Inflammatory macrophage (primary cell): ENCODE measurements at regions not wholly inside any gene's neighbourhood (a gene's known extent, or its start where the extent isn't known, plus 50 kb on each side); places are given as distances from the start of the nearest gene placed in this dataset.
A peak's percentile ranks its signal among the peaks of the same experiment; 100 is the strongest.
"Not testable (repeated sequence)": the region's sequence is repeated elsewhere in the genome, so short reads cannot be mapped to it uniquely, and the experiment has no call there.

ENCODE experiments used
- DNase-seq, 2 donors: peaks; one replicate each; pipeline ENCODE4 v3.0.0-alpha.2; 2020 to 2022

DNA sequence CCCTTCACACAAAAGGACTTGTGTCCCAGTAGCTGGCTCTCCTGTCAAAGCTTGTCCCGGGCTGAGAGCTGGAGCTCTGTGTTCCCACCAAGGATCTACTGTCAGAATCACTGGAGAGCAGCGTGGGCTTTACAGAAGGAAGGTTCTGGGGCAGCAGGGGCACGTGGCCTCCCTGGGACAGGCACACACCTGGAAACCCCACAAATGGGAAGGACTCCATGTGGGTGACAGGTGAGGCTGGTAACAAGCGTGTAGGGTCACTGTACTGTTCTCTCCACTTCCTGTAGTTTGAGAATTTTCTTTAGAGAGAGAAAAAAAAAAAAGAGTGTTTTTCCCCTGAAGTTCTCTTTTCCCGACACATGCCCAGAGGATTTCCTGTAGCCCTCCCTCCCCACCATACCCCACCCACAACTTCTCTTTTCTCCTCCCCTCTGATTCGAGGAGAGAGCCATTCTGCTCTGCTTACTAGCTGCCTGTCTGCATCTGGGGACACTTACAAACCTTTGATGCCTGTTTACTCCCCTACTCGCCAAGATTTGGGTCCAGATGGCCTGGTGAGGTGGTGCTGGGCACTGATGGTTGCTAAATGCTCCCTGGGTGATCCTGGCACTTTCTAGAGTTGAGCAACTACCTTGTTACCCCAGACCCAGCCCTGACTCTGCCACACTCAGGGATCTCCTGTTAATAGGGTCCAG is 84.1 kb upstream of the SIRPA start:
- DNase-seq = peak; percentile 72 to 78

DNA sequence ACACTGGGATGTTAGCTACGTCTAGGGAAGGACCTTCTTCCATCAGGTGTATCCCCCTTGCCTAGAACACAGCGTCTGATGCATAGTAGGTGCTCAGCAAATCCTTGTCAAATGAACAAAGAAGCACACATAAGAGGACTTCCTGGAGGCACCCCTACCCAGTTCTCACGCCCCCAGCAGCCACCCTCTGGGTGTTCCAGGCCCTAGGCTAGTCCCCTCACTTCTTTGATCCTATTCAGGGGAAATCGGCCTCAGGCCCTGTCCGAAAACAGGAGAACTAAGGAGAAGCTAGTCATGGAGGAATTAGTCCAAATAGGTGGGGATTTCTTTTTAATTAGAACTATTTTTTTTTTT is 84.7 kb upstream of the SIRPA start:
- no peak for DNase-seq

DNA sequence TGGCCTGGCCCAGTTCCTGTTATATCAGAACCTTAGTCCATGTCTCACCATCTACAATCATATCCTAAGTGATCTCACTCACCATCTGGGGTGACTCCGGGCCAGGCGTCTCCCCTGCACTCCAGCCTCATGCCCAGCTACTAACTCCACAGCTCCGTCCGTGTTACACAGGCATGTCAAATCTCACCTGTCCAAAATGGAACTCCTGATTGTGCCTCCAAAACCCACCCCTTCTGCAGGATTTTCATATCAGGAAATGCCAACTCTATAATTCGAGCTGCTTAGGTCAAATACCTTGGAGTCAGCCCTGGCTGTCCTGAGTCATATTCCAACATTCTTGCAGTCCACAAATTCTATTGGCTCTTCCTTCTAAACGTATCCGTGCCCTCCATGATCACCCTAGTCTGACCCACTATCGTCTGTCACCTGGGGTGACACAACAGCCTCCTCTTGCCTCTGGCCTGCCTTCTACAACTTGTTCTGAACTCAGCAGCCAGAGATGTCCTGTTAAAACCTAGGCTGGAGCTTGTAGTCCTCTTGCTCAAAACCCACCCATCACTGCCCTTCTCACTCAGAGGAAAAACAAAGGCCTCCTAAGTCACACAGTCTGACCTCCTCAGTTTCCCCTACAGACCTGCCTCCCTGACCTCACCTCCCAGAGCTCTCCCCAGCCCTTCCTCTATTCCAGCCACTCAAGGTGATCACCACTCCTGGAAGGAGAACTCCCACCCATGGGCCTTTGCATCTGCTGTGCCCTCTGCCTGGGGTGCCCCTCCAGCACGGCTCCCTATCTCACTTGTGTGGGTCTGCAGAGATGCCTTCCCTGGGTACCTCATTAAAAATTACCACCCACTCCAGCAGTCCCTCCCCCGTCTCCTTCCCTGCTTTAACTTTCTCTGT is 85.3 kb upstream of the SIRPA start:
- no peak for DNase-seq

- DNase-seq = no peak
These were observed 86.1 kb upstream of the SIRPA start for GRCh38 chr20:1809131-1809572.

- no peak for DNase-seq
These were observed 87.1 kb upstream of the SIRPA start for GRCh38 chr20:1808101-1808500.

- DNase-seq = no peak
These were observed 87.8 kb upstream of the SIRPA start for GRCh38 chr20:1807394-1807793.

GRCh38 chr20:1806456-1806855 is 88.8 kb upstream of the SIRPA start:
- no peak for DNase-seq

DNA sequence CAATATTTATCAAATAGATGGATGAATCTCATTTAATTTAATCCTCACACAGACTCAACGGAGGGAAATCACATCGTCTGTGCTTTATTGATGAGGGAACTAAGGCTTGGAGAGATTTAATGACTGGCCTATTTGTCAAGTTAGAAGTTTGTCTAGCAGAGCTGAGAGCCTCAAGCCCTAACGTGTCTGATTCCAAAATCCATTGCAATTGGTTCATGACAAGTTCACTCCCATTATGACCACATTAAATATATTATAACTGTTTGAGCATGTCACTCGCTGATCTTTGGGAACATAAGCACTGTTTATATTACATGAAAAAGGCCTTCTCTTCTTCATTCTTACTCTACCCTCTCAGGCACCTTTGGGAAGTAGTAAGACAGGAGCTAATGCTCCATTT is 89.4 kb upstream of the SIRPA start:
- no peak for DNase-seq

DNA sequence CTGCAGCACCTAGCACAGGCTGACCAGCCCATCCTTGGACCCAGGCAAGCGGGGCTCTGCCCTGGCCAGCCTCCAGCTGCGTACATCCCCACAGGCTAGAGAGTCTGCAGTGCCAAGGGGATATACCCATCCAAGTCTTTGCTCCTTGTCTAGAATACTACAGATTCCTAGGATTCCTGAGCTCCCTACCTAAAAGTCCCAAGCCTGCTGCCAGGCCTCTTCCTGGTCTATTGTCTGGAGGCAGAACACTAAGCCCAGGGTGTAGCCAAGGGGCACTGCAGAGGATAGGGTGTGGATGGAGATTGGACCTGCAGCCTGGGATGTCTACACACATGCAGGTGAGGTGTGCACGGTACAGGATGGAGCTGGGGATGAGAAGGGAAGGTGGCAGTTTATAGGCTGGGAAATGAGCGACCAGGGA is 90.0 kb upstream of the SIRPA start:
- no peak for DNase-seq

DNA sequence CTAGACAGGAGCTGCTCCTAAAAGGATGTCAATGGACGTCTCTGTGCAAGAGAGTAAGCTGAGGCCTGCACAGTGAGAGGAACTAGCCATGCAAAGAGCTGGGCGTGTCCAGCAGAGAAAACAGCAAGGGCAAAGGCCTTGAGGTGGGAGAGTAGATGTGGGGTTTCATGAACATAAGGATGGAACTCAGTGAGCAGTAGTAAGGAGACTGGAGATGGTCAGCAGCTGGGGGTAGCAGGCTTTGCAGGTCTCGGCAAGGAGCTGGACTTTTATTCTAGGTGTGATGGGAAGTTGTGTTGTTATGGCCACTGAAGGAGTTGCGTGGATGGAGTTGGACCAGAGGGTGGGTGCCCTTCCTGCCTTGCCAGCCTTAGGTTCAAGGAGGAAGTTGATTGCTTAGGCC is 90.7 kb upstream of the SIRPA start:
- DNase-seq = no peak

DNA sequence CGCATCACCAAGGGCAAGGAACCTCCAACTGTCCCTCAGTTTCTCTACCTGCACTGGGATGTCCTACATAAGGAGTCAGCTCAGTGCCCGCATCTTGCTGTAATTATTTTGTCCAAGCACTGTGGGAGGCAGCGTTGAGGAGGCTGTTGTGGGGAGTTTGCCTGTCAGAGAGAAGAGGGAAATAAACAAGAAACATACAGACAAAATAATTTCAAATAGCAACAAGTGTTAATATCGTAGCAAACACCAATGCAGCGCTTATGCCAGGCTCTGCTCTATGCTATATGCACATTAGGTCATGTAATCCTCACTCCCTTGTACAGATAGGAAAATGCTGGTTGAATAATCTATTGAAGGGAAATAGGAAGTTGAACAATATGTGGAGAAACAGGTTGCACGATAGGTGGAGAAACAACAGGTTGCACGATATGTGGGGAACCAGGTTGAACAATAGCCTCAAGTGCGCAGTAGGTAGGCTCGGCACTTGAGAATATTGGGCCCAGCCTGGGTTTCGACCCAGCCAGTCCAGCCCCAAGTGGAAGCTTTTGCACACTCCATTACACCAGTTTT is 91.2 kb upstream of the SIRPA start:
- DNase-seq = peak in 1 of 2 donors; percentile 47

- DNase-seq = peak; percentile 93 to 97
These were observed 91.9 kb upstream of the SIRPA start for GRCh38 chr20:1803061-1803931.

DNA sequence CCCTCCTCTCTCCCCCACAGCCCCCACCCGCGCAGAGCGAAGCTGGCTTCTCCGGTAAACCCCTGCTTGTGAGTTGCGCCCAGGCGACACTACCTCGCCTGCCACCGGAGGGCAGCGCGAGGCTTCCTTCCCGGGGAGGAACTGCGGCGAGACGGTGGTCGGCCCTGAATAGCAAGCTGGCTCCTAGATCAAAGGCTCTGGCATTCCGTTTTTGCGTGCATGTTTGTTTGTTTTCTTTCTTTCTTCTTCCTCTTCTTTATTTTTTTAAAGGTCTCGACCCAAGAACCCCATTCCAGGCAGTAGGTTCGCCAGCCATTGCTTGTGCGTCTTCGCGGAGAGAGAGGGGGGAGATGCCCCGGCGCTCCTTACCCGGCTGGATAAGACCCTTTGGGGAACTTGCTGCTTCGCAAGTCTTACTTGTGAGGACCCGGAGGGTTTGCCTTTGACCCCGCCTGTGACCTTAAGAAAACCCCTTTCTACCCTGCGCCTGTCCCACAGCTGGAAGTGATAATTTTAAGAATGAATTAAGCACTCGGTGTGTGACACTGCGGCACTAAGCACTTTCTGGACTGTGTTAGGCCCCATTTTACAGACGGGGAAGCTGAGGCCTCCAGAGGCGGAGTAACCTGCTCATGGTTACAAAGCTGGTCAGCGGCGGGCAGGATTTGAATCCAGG is 92.7 kb upstream of the SIRPA start:
- DNase-seq = peak; percentile 67 to 85

GRCh38 chr20:1801929-1802306 is 93.3 kb upstream of the SIRPA start:
- peak in 1 of 2 donors; percentile 47 for DNase-seq

DNA sequence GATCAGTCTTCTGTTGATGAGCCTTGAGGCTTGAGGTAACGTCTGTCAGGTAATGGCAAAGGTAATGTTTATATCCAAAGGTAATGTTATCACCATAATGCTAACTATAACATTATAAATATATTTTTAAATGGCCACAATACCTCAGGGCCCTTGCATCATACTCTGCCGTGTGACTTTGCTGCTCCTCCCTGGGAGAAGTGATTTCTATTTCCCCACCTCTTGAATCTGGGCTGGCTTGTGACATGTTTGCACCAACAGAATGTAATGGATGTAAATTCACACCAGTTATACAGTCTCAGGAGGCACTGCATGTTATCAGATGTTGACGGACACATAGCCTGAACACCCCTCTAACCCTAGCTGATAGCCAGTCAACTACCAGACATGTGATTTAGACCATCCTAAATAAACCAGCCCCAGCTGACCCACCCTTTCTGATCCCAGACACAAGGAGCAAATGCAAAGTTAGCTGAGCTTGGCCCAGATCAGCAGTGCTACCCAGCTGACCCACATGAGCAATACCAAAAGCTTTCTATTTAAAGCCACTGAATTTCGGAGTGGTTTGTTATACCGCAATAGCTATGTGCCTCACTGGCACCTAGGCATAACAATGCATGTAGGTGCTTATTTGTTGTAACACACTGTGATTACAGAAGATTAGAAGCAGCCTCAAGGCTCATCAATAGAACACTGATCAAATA is 93.8 kb upstream of the SIRPA start:
- DNase-seq = peak; percentile 71 to 79

DNA sequence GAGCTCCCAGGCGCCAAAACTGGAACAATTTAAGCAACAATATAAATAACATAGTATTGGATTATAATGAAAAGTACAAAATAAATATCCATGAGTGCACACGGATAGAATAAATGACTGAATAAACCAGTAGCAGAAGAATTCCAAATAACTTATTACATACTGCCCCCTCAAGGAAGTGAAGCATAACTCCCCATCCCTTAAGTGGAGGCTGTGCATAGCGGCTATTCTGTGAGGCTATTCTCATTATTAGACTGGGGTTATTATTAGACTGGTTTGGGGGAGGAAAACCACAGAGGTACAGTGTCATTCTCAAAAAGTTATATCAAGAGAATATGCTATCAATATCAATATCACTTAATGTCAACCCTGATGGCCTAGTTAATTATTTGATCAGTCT is 94.4 kb upstream of the SIRPA start:
- DNase-seq = peak; percentile 31 to 41

DNA sequence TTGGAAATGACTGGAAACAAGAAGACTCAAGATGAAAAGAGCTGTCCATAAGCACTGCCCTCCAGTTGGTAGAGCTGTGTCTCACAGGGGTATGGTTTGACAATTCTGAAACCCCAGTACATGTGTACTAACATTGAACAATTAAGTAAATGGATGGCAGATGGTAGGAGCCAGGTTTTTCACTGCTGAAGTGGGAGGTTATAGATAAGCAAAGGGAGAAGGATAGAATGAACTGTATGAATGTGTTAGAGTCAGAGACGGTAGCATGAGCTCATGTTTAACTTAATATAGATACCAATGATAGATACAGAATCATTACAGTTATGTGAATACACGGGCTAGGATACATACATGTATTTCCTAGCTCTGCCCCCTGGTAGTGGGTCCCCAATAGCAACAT is 95.0 kb upstream of the SIRPA start:
- DNase-seq = no peak

DNA sequence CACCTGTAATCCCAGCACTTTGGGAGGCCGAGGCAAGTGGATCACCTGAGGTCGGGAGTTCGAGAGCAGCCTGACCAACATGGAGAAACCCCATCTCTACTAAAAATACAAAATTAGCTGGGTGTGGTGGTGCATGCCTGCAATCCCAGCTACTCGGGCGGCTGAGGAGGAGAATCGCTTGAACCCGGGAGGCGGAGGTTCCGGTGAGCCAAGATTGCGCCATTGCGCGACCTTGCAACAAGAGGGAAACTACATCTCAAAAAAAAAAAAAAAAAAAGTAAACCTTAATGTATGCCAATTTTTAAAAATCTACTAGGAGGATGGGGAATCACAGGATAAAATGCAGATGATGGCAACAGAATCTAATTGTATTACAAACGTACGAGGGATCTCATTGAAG is 95.5 kb upstream of the SIRPA start:
- not testable (repeated sequence) for DNase-seq

- no peak for DNase-seq
These were observed 96.2 kb upstream of the SIRPA start for GRCh38 chr20:1798982-1799381.

DNA sequence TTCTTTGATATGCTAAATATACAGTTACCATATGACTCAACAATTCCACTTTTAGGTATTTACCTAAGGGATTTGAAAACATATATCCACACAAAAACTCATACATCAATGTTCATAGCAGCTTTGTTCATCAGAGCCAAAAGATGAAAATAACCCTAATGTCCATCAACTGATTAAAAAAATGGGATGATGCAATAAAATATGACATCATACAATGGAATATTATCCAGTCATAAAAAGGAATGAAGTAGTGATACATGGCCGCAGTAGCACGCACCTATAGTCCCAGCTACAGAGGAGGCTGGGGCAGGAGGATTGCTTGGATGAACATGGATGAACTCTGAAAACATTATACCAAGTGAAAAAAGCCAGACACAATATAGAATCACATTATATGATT is 101.4 kb upstream of the SIRPA start:
- DNase-seq = no peak

DNA sequence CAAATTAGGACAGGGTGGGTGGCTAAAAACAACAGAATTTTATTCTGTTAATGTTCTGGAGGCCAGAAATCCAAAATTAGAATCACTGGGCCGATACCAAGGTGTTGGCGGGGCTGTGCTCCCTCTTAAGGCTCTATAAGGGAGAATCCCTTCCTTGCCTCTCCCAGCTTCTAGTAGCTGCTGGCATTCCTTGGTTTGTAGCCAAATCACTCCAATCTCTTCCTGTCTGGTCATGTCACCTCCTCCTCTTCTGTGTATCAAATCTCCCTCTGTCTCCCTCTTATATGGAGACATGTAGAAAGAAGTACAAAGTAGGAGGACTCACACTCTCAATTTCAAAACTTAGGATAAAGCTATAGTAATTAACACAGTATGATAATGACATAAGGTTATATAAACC is 102.9 kb upstream of the SIRPA start:
- DNase-seq = no peak

- DNase-seq = no peak
These were observed 104.8 kb upstream of the SIRPA start for GRCh38 chr20:1790386-1790785.
